ENCODE measurements at regions not wholly inside any gene's neighbourhood (a gene's known extent, or its start where the extent isn't known, plus 50 kb on each side); places are given as distances from the start of the nearest gene placed in this dataset.

DNA sequence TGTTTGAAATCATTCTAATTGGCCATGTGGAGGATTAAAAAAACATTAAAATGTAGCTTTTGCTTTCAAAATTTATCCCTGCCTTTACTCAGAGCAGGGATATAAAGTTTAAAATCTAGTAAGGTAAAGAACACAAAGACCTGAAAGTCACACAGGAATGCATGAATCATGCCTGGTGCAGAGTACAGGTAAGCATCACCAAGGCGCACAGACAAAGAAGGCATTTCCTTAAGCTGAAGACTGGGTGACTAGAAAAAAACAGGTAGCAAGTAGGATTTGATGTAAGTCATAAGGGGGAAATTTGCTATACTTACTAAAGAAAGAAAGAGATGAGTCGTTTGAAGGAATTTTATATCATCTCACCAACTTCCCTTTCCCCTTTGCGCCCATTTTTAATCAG lies 405.6 kb downstream of the GXYLT1 start:
- TF ChIP-seq RAD21 (IDR thresholded peaks at IDR 0.05; ENCODE audit: low read depth): no peak
- no peak for TF ChIP-seq CEBPB (IDR thresholded peaks at IDR 0.05)
- TF ChIP-seq, protein P1, sequence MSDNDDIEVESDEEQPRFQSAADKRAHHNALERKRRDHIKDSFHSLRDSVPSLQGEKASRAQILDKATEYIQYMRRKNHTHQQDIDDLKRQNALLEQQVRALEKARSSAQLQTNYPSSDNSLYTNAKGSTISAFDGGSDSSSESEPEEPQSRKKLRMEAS (IDR thresholded peaks at IDR 0.05): no peak
- TF ChIP-seq TCF12 (IDR thresholded peaks at IDR 0.05; ENCODE audit: low read depth): no peak
- TF ChIP-seq TAF1 (IDR thresholded peaks at IDR 0.05; ENCODE audit: low read depth): no peak
- no peak for TF ChIP-seq EP300 (IDR thresholded peaks at IDR 0.05; ENCODE audit: borderline replicate concordance)
- TF ChIP-seq EGR1 (IDR thresholded peaks at IDR 0.05): no peak
- no peak for TF ChIP-seq CREB1 (IDR thresholded peaks at IDR 0.05; ENCODE audit: low read depth)
- TF ChIP-seq YY1 (IDR thresholded peaks at IDR 0.05; ENCODE audit: low read depth): no peak
- TF ChIP-seq, protein P2, sequence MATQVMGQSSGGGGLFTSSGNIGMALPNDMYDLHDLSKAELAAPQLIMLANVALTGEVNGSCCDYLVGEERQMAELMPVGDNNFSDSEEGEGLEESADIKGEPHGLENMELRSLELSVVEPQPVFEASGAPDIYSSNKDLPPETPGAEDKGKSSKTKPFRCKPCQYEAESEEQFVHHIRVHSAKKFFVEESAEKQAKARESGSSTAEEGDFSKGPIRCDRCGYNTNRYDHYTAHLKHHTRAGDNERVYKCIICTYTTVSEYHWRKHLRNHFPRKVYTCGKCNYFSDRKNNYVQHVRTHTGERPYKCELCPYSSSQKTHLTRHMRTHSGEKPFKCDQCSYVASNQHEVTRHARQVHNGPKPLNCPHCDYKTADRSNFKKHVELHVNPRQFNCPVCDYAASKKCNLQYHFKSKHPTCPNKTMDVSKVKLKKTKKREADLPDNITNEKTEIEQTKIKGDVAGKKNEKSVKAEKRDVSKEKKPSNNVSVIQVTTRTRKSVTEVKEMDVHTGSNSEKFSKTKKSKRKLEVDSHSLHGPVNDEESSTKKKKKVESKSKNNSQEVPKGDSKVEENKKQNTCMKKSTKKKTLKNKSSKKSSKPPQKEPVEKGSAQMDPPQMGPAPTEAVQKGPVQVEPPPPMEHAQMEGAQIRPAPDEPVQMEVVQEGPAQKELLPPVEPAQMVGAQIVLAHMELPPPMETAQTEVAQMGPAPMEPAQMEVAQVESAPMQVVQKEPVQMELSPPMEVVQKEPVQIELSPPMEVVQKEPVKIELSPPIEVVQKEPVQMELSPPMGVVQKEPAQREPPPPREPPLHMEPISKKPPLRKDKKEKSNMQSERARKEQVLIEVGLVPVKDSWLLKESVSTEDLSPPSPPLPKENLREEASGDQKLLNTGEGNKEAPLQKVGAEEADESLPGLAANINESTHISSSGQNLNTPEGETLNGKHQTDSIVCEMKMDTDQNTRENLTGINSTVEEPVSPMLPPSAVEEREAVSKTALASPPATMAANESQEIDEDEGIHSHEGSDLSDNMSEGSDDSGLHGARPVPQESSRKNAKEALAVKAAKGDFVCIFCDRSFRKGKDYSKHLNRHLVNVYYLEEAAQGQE (IDR thresholded peaks at IDR 0.05; ENCODE audit: low read depth): no peak
- no peak for TF ChIP-seq FOXM1 (IDR thresholded peaks at IDR 0.05; ENCODE audit: borderline replicate concordance, low read depth)
- TF ChIP-seq, protein P3, sequence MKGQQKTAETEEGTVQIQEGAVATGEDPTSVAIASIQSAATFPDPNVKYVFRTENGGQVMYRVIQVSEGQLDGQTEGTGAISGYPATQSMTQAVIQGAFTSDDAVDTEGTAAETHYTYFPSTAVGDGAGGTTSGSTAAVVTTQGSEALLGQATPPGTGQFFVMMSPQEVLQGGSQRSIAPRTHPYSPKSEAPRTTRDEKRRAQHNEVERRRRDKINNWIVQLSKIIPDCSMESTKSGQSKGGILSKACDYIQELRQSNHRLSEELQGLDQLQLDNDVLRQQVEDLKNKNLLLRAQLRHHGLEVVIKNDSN (IDR thresholded peaks at IDR 0.05): no peak
- no peak for TF ChIP-seq NFIC (IDR thresholded peaks at IDR 0.05)
- TF ChIP-seq ZBTB7A (IDR thresholded peaks at IDR 0.05; ENCODE audit: low read depth): no peak

Measured in Ishikawa (cell line).